ENCODE measurements at regions not wholly inside any gene's neighbourhood (a gene's known extent, or its start where the extent isn't known, plus 50 kb on each side); places are given as distances from the start of the nearest gene placed in this dataset.

DNA sequence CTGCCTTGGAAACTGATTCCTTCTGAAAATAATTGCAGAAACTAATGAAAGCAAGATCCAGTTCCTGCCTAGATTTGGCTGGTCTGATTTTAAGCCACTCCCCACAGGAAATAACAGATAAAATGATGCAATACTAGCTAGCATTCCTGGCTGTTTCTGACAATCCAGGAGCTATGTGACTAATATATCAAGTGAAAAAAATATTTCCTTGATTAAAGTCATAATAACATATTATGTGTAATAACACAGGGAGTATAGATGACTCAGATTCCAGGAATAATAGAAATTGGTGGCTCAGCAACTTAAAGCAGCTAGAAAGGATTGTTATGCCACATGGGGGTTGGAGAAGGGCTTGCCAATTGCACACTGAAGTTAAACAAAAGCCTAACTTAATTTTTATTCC lies 182.7 kb upstream of the SALL4 start:
- no peak for TF ChIP-seq EZH2phosphoT487 (IDR thresholded peaks at IDR 0.05; ENCODE audit: borderline replicate concordance, low read depth, low read length)
- TF ChIP-seq, protein P1, sequence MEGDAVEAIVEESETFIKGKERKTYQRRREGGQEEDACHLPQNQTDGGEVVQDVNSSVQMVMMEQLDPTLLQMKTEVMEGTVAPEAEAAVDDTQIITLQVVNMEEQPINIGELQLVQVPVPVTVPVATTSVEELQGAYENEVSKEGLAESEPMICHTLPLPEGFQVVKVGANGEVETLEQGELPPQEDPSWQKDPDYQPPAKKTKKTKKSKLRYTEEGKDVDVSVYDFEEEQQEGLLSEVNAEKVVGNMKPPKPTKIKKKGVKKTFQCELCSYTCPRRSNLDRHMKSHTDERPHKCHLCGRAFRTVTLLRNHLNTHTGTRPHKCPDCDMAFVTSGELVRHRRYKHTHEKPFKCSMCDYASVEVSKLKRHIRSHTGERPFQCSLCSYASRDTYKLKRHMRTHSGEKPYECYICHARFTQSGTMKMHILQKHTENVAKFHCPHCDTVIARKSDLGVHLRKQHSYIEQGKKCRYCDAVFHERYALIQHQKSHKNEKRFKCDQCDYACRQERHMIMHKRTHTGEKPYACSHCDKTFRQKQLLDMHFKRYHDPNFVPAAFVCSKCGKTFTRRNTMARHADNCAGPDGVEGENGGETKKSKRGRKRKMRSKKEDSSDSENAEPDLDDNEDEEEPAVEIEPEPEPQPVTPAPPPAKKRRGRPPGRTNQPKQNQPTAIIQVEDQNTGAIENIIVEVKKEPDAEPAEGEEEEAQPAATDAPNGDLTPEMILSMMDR (conservative IDR thresholded peaks at IDR 0.05; ENCODE audit: low read length) = no peak
